ENCODE measurements at regions not wholly inside any gene's neighbourhood (a gene's known extent, or its start where the extent isn't known, plus 50 kb on each side); places are given as distances from the start of the nearest gene placed in this dataset.
"Not testable (repeated sequence)": the region's sequence is repeated elsewhere in the genome, so short reads cannot be mapped to it uniquely, and the experiment has no call there.

DNA sequence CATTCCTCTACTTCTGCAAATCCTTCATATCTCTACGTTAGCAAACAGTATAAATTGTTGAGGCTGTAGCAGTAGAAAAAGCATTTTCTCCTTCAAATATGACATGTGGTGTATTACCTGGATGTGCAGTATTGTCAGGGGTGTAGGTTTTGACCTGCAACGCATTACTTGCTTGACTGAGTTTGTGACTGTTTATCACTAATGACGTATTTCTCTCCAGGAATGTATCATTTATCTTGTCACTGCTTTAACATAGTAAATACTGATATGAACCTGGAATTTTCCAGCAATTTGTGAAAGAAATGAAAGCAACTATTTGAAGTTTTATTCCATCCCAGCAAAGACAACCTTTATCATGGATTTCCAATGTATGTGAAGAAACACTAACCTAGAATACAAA, 823.4 kb downstream of the NAP1L3 start:
- TF ChIP-seq EZH2 (IDR thresholded peaks at IDR 0.05): not testable (repeated sequence)
- TF ChIP-seq, protein P1, sequence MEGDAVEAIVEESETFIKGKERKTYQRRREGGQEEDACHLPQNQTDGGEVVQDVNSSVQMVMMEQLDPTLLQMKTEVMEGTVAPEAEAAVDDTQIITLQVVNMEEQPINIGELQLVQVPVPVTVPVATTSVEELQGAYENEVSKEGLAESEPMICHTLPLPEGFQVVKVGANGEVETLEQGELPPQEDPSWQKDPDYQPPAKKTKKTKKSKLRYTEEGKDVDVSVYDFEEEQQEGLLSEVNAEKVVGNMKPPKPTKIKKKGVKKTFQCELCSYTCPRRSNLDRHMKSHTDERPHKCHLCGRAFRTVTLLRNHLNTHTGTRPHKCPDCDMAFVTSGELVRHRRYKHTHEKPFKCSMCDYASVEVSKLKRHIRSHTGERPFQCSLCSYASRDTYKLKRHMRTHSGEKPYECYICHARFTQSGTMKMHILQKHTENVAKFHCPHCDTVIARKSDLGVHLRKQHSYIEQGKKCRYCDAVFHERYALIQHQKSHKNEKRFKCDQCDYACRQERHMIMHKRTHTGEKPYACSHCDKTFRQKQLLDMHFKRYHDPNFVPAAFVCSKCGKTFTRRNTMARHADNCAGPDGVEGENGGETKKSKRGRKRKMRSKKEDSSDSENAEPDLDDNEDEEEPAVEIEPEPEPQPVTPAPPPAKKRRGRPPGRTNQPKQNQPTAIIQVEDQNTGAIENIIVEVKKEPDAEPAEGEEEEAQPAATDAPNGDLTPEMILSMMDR (IDR thresholded peaks at IDR 0.05): not testable (repeated sequence)
